Breast epithelium (tissue), 3 donors: ENCODE measurements at regions not wholly inside any gene's neighbourhood (a gene's known extent, or its start where the extent isn't known, plus 50 kb on each side); places are given as distances from the start of the nearest gene placed in this dataset.

Experiments
- POLR2A ChIP-seq: fragments of 450-650 bp; IDR thresholded peaks from one replicate; pipeline ENCODE4 v1.6.1; 2016; ENCODE audit warnings: antibody characterized with exemption, mild to moderate bottlenecking, moderate library complexity
- POLR2AphosphoS5 ChIP-seq, 3 donors: sonication (generic); formaldehyde crosslinking; IDR thresholded peaks; one replicate each; pipeline ENCODE4 v1.6.1; 2017; ENCODE audit warnings: antibody characterized with exemption in 3 of 3
- TF ChIP-seq, protein P1 (sequence below), 3 donors: fragments of 450-650 bp; IDR thresholded peaks; one replicate each; pipeline ENCODE4 v1.5.1; 2016 to 2017; ENCODE audit warnings: antibody characterized with exemption in 3 of 3, mild to moderate bottlenecking in 3 of 3, moderate library complexity in 3 of 3

DNA sequence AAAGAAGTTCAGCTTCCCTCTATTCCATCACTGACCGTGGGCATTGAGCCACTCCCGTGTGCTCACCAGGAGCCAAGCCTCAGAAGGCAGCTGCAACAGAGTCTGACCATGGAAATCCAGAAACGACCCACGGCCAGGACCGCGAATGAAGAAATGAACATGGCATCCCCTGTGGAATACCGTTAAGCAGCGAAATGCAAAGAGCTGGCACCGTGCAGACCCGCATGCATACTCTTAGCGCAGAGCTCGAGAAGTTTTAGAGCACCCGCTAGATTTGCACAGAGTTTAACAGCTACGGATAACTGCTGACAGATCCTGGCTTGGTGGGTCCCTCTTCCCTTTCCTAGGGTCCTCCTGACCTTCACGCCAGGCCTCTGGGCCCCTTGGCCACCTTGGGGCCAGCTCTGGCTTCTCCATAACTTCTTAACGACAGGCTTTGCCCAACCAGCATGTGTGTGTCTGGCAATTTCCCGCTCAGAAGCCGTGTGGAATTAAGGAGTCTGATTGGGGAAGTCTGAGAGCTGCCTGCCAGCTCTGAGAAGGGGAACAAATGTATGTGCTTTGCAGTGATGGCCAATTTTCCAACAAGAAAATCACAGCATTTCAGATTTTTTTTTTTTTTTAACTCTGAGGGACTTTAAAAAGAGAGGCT lies 75.3 kb upstream of the COL5A1 start:
- TF ChIP-seq, protein P1, sequence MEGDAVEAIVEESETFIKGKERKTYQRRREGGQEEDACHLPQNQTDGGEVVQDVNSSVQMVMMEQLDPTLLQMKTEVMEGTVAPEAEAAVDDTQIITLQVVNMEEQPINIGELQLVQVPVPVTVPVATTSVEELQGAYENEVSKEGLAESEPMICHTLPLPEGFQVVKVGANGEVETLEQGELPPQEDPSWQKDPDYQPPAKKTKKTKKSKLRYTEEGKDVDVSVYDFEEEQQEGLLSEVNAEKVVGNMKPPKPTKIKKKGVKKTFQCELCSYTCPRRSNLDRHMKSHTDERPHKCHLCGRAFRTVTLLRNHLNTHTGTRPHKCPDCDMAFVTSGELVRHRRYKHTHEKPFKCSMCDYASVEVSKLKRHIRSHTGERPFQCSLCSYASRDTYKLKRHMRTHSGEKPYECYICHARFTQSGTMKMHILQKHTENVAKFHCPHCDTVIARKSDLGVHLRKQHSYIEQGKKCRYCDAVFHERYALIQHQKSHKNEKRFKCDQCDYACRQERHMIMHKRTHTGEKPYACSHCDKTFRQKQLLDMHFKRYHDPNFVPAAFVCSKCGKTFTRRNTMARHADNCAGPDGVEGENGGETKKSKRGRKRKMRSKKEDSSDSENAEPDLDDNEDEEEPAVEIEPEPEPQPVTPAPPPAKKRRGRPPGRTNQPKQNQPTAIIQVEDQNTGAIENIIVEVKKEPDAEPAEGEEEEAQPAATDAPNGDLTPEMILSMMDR (IDR thresholded peaks at IDR 0.05): no peak
- TF ChIP-seq POLR2A (no peak), POLR2AphosphoS5 (IDR thresholded peaks at IDR 0.05) (no peak)
